HUES64 (cell line): ENCODE measurements at regions not wholly inside any gene's neighbourhood (a gene's known extent, or its start where the extent isn't known, plus 50 kb on each side); places are given as distances from the start of the nearest gene placed in this dataset.

Source experiments
- H3K27ac ChIP-seq: 2 replicates; pipeline ENCODE4 v1.7.0; 2013; ENCODE audit warnings: low read depth, low read length, inconsistent platforms
- H3K27me3 ChIP-seq: 2 replicates; pipeline ENCODE4 v1.6.1; 2013; ENCODE audit warnings: mild to moderate bottlenecking, low read length; ENCODE audit not compliant: insufficient read depth
- H3K36me3 ChIP-seq: 2 replicates; pipeline ENCODE4 v1.6.1; 2013; ENCODE audit warnings: mild to moderate bottlenecking, low read length; ENCODE audit not compliant: insufficient read depth
- H3K4me1 ChIP-seq: 2 replicates; pipeline ENCODE4 v1.6.1; 2013; ENCODE audit warnings: mild to moderate bottlenecking, low read length, moderate library complexity; ENCODE audit not compliant: insufficient read depth
- H3K4me3 ChIP-seq: 2 replicates; pipeline ENCODE4 v1.5.1; 2013; ENCODE audit warnings: mild to moderate bottlenecking, low read length, moderate library complexity
- H3K9ac ChIP-seq: 2 replicates; pipeline ENCODE4 v1.6.1; 2013; ENCODE audit warnings: mild to moderate bottlenecking, low read depth, low read length
- H3K9me3 ChIP-seq: 2 replicates; pipeline ENCODE4 v1.6.1; 2013; ENCODE audit warnings: low read depth, low read length; ENCODE audit not compliant: insufficient read depth
- WGBS: fragments of 150-250, 120-280 bp; methylation state at CpG from one replicate; pipeline ENCODE4 v1.1.7; 2013; ENCODE audit warnings: missing lambda C conversion rate; 5-methylcytosine and 5-hydroxymethylcytosine counted together

DNA sequence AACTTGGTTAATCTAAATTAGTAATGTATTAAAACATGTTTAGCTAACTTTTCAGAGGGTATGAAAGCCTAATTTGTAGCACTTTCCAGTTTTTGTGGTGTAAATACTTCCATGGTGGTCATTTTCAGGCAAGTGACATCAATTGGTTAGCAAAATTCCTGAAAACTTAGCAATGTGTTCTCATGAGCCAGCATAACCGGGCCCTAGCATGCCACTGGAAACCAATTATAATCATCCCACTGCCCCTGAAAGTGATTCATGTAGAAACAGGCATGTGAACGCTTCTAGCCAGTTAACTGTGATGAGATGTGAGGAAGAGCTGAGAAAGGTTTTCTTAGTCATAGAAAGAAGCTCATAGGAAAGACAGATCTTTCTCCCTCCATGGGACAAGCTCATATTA, 417.2 kb downstream of the TLR4 start:
- Histone ChIP-seq H3K27me3 (no peaks in the 10 kb centered on the region), H3K36me3 (no peaks in the 10 kb centered on the region), H3K27ac (no peak overlapping the region), H3K9me3 (no peaks in the 10 kb centered on the region), H3K9ac (no peak overlapping the region), H3K4me3 (no peak overlapping the region), H3K4me1 (peaks cover 13% of the 10 kb centered on the region; the same call in 1 of the 2 replicates)
- 44% methylated on average over 1 of the region's 2 CpGs for WGBS

DNA sequence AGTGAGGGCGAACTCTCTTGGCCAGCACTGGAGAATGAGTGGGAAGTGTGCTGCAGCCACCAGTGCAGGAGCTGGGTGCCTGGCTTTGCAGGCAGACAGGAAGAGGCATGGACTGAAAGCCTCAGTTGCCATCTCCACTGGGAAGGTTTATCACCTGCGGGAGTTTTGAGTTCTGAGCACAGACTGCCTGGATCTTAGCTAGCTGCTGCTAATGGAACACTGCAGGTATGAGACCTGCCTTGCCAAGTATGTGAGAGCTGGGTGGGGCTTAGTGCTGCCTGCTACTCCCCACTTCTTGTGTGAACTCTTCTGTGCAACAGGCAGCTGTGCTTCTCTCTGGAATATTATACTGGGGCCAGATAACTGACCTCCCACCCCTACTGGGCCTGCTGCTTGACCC, 424.1 kb downstream of the TLR4 start:
- H3K4me1 ChIP-seq: no peaks in the 10 kb centered on the region
- no peaks in the 10 kb centered on the region for H3K9me3 ChIP-seq
- H3K9ac ChIP-seq: no peak overlapping the region
- no peaks in the 10 kb centered on the region for H3K27me3 ChIP-seq
- no peaks in the 10 kb centered on the region for H3K36me3 ChIP-seq
- no peak overlapping the region for H3K4me3 ChIP-seq
- no peak overlapping the region for H3K27ac ChIP-seq
- 95% methylated on average over 2 of the region's 2 CpGs for WGBS

DNA sequence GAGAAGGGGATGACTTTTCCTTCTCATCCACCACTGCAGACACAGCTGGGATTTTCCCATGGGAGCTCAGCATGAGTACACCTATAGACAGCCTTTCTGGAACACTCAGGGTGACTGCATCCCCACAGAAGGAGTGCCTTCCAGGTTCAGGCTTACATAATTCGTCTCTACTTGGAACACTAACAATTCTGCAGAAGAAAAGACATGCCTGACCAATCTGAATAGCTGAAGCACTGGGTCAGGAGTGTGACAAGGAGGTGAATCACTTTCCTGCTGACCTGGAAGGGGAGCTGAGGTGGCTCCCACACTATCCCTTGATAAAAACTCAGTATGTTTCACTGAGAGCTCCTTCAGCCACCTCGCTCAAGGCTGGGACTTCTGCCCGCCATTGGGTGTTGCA, 425.3 kb downstream of the TLR4 start:
- Histone ChIP-seq H3K9me3 (no peaks in the 10 kb centered on the region), H3K27ac (no peak overlapping the region), H3K27me3 (no peaks in the 10 kb centered on the region), H3K4me1 (no peaks in the 10 kb centered on the region), H3K36me3 (no peaks in the 10 kb centered on the region), H3K9ac (no peak overlapping the region), H3K4me3 (no peak overlapping the region)
- 92% methylated on average over 3 of the region's 3 CpGs for WGBS

DNA sequence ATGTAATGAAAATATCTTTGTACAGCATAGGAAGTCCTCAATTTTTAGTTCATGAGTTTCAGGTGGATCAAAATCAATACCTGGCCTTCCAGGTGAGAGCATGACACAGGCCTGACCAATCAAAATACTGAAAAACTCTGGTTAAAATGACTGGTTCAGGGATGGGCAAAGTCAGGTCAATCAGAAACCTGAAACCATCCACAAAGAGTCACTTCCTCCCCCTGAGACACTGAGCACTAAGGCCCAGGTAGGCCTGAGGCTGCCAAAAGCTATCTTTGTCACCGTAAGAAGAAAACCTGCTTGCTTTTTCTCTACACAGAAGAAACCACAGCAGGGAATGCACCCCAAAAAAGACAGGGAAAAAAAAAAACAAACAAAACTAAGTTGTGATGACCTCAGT, 444.8 kb downstream of the TLR4 start:
- no peaks in the 10 kb centered on the region for H3K9me3 ChIP-seq
- H3K9ac ChIP-seq: no peak overlapping the region
- H3K36me3 ChIP-seq: no peaks in the 10 kb centered on the region
- H3K27me3 ChIP-seq: no peaks in the 10 kb centered on the region
- H3K4me1 ChIP-seq: no peaks in the 10 kb centered on the region
- H3K27ac ChIP-seq: no peak overlapping the region
- H3K4me3 ChIP-seq: no peak overlapping the region
- WGBS: 84% methylated on average over 1 of the region's 1 CpG

DNA sequence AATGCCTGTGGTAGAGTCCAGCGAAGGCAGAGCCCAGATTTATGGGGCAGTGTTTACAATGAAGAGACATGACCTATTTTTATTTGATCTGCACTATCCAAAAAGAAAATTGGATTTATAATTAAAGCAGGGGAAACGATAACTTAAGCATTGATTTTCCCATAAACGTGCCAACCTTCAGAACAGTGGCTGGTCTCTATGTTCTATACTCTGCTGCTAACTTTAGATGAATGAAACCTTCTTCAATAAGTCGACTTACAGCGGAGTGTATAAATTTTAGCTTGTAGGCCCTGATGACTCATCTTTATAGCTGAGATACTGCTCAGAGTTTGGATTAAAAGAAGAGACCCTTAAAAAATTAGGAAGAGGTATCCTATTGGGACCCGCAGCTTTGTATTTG, 452.6 kb downstream of the TLR4 start:
- Histone ChIP-seq H3K27ac (no peak overlapping the region), H3K27me3 (no peaks in the 10 kb centered on the region), H3K9me3 (no peaks in the 10 kb centered on the region), H3K4me1 (no peaks in the 10 kb centered on the region), H3K4me3 (no peak overlapping the region), H3K9ac (no peak overlapping the region), H3K36me3 (no peaks in the 10 kb centered on the region)
- WGBS: 87% methylated on average over 6 of the region's 6 CpGs

DNA sequence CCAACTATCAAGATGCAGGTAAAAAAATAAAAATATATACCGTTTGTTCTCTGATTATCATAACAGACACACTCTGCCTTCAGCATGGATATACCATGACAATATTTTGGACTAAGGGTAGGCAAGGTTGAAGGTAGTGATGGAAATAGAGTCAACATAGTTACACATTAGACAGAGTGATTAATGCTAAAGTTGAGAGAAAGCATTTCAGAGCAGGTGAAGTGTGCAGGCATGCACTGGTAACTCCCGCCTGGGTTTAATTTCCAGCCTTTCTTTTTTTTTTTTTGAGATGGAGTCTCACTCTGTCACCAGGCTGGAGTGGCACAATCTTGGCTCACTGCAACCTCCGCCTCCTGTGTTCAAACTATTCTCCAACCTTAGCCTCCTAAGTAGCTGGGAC, 458.5 kb downstream of the TLR4 start:
- Histone ChIP-seq H3K4me3 (no peak overlapping the region), H3K27me3 (no peaks in the 10 kb centered on the region), H3K36me3 (no peaks in the 10 kb centered on the region), H3K9ac (no peak overlapping the region), H3K4me1 (no peaks in the 10 kb centered on the region), H3K27ac (no peak overlapping the region), H3K9me3 (no peaks in the 10 kb centered on the region)
- 91% methylated on average over 2 of the region's 3 CpGs for WGBS

DNA sequence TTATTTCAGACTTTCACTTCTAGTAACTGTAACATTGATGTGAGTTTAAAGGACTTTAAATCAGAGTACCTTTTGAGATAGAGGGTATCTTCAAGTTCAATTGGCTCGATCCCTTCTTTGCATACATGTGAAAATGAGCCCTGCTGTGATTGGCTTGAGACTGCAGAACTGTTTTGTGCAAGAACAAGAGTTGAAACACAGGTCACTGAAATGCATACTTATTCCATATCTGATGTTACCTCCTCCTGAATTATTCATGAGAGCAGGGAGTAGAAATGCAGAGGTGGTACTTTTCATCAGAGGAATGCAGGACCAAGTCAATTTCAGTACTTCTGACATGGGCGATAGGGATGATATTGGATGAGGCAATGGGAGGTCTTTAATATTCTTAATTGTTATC, 459.5 kb downstream of the TLR4 start:
- WGBS: 99% methylated on average over 2 of the region's 2 CpGs

DNA sequence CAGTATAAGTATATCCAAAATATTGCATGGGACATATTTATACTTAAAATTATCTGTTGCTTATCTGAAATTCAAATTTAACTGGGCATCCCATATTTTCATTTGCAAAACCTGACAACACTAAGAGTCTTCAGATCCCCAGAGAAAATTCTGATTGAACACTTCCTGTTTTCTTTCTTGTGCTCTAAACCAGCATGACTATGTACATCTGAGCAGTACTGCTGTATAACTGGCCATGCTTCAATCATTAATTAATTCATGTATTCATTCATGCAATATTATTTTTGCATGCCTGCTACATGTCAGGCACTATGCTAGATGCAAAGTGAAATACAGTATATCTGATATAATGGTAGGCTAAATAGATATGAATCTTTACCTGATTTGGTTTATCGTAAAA, 461.2 kb downstream of the TLR4 start:
- no peak overlapping the region for H3K4me3 ChIP-seq
- no peaks in the 10 kb centered on the region for H3K36me3 ChIP-seq
- no CpG with 5 or more reads among the region's 1 CpG for WGBS
- no peak overlapping the region for H3K9ac ChIP-seq
- no peaks in the 10 kb centered on the region for H3K9me3 ChIP-seq
- H3K4me1 ChIP-seq: no peaks in the 10 kb centered on the region
- no peaks in the 10 kb centered on the region for H3K27me3 ChIP-seq
- no peak overlapping the region for H3K27ac ChIP-seq

More for the DNA sequence above, 459.5 kb downstream of the TLR4 start:
- H3K4me1 ChIP-seq: no peaks in the 10 kb centered on the region
- no peaks in the 10 kb centered on the region for H3K27me3 ChIP-seq
- no peak overlapping the region for H3K9ac ChIP-seq
- no peak overlapping the region for H3K27ac ChIP-seq
- no peaks in the 10 kb centered on the region for H3K36me3 ChIP-seq
- no peaks in the 10 kb centered on the region for H3K9me3 ChIP-seq
- H3K4me3 ChIP-seq: no peak overlapping the region

DNA sequence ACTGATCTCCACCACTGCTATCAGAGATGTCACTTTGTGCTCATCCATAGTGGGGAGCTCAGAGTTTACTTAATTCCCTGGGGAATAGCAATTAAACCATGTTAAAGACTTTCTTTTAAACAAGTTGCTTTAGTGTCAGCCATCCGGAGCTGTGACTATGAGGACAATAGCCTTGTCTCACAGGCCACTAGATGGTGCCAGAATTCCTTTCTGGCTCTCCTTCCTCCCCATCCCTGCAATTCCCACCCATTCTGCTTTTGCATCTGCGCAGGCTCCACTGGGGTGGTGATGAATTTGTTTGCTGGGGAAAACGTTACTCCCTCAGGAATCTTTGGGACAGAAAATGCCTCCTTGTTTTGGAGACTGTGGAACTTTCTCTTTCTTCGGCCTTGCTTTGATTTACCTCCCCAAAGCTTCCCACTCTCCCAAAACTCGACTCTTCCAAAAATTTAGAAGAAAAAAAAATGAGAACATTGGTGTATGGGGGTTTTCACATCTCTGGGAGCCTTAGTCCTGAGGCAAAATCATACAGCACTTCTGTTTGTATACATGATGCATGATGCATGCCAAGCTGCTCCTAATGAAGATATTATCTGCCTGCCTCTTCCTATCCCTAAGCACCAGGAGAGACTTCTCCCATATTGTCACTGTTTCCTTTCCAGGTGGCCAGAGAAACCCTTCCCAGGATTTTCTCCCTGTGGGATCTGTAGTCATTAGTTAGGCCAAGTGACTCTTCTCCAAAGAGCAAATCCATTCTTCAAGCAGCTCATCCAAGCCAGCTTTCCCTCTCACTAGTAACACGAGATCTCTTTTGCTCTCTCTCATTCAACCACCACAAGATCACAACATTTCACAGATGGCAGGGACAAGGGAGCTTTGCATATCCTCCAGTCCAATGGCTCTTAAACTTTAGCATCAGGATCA, 466.1 kb downstream of the TLR4 start:
- Histone ChIP-seq H3K27me3 (no peaks in the 10 kb centered on the region), H3K27ac (no peak overlapping the region), H3K4me3 (no peak overlapping the region), H3K9ac (no peak overlapping the region), H3K9me3 (no peaks in the 10 kb centered on the region), H3K4me1 (no peaks in the 10 kb centered on the region), H3K36me3 (no peaks in the 10 kb centered on the region)
- 53% methylated on average over 5 of the region's 6 CpGs for WGBS

DNA sequence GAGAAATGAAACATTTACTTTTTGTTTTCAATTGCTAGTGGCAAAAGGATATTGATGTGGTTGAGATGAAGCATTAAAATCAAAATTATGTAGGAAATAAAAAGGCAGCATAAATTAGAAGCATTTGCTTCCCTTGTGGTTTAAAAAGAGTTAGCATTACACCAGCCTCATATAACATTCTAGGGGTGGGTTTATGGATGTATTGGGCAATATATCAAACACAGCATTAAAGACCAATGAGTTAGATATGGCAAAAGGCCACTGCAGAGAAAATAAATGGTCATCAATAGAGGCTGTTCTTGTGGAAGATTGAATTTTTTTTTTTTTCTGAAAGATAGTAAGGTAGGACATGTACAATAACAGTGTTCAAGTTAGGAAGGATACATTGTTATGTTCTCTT, 473.0 kb downstream of the TLR4 start:
- H3K9me3 ChIP-seq: no peaks in the 10 kb centered on the region
- no peak overlapping the region for H3K4me3 ChIP-seq
- no peaks in the 10 kb centered on the region for H3K36me3 ChIP-seq
- no peak overlapping the region for H3K27ac ChIP-seq
- no peak overlapping the region for H3K9ac ChIP-seq
- H3K27me3 ChIP-seq: no peaks in the 10 kb centered on the region
- H3K4me1 ChIP-seq: no peaks in the 10 kb centered on the region

DNA sequence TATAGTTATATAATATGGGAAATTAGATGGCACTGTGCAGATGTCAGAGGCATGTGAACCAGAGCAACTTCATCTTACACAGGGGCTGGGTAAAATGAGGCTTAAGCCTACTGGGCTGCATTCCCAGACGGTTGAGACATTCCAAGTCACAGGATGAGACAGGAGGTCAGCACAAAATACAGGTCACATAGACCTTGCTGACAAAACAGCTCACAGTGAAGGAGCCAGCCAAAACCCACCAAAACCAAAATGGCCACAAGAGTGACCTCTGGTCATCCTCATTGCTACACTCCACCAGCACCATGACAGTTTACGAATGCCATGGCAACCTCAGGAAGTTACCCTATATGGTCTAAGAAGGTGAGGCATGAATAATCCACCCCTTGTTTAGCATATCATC, 479.4 kb downstream of the TLR4 start:
- whole genome bisulfite sequencing: 95% methylated on average over 2 of the region's 2 CpGs
- Histone ChIP-seq H3K4me3 (no peak overlapping the region), H3K4me1 (no peaks in the 10 kb centered on the region; the same call in 1 of the 2 replicates), H3K9ac (no peak overlapping the region), H3K27me3 (no peaks in the 10 kb centered on the region), H3K27ac (no peak overlapping the region), H3K36me3 (no peaks in the 10 kb centered on the region), H3K9me3 (no peaks in the 10 kb centered on the region)

DNA sequence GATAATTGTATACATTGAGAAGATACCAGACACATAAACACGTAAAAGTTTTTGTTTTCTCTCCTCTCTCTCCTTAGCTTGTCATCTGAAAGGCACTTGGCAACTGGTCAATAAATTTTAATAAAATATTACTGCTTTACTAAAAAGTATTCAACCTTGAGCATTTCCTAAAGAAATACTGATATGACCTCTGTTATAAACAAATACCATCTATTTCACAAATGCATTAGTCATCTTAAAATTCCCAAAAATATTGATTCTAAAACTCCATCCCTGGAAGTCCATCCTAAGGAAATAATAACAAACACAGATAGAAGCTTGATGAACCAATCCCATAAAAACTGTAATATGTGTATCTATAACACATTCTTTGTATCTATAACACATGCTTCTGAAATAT, 483.2 kb downstream of the TLR4 start:
- H3K9me3 ChIP-seq: no peaks in the 10 kb centered on the region
- no peaks in the 10 kb centered on the region for H3K27me3 ChIP-seq
- no peak overlapping the region for H3K9ac ChIP-seq
- no peak overlapping the region for H3K27ac ChIP-seq
- H3K36me3 ChIP-seq: no peaks in the 10 kb centered on the region
- no peak overlapping the region for H3K4me3 ChIP-seq
- H3K4me1 ChIP-seq: no peaks in the 10 kb centered on the region; the same call in 1 of the 2 replicates
- no CpG with 5 or more reads among the region's 1 CpG for WGBS
